PC-3 (cell line): ENCODE measurements at regions not wholly inside any gene's neighbourhood (a gene's known extent, or its start where the extent isn't known, plus 50 kb on each side); places are given as distances from the start of the nearest gene placed in this dataset.

ENCODE experiments used
- CTCF ChIP-seq: fragments of 300-600 bp; sonication (generic); conservative IDR thresholded peaks from 2 replicates; pipeline ENCODE4 v1.5.1; 2017; ENCODE audit warnings: antibody characterized with exemption, low read depth, mild to moderate bottlenecking, low read length
- EZH2 ChIP-seq: fragments of 300-600 bp; sonication (generic); IDR thresholded peaks from one replicate; pipeline ENCODE4 v1.6.1; 2017; ENCODE audit warnings: antibody characterized with exemption, mild to moderate bottlenecking, low read length; ENCODE audit not compliant: unreplicated experiment
- EZH2phosphoT487 ChIP-seq: fragments of 300-600 bp; sonication (generic); IDR thresholded peaks from 2 replicates; pipeline ENCODE4 v1.6.1; 2018; ENCODE audit warnings: mild to moderate bottlenecking, antibody characterized with exemption, low read length, borderline replicate concordance

- no peak for TF ChIP-seq CTCF
- TF ChIP-seq EZH2: no peak
- TF ChIP-seq EZH2phosphoT487: no peak
Observed at GRCh38 chr5:135776457-135776856, 58.0 kb upstream of the SLC25A48 start.
